ENCODE measurements at regions not wholly inside any gene's neighbourhood (a gene's known extent, or its start where the extent isn't known, plus 50 kb on each side); places are given as distances from the start of the nearest gene placed in this dataset.

- no peak overlapping the region for H3K4me3 ChIP-seq
- DNase-seq (no peak), ATAC-seq (peak in 2 of 8 donors; percentile 70 to 80)
- H3K27me3 ChIP-seq: no peaks in the 10 kb centered on the region
- H3K27ac ChIP-seq: no peak overlapping the region
- H3K4me1 ChIP-seq: peaks cover 0 to 6% (median 0%) of the 10 kb centered on the region in 9 donors
- no peak for TF ChIP-seq CTCF (IDR thresholded peaks at IDR 0.05)
- 36 to 44% methylated on average over 2 of the region's 2 CpGs for WGBS, 2 donors
- intact Hi-C loops (cut with DNase I): no loop called here
- no peaks in the 10 kb centered on the region for H3K36me3 ChIP-seq
- no peaks in the 10 kb centered on the region for H3K9me3 ChIP-seq
Observed at GRCh38 chr9:108546215-108546614, 309.6 kb downstream of the ACTL7B start.

GRCh38 chr9:108545436-108545835 is 310.4 kb downstream of the ACTL7B start:
- DNase-seq (no peak), ATAC-seq (no peak)
- Histone ChIP-seq H3K36me3 (no peaks in the 10 kb centered on the region), H3K27me3 (no peaks in the 10 kb centered on the region), H3K4me3 (no peak overlapping the region), H3K27ac (no peak overlapping the region), H3K4me1 (peaks cover 0 to 6% (median 0%) of the 10 kb centered on the region in 9 donors), H3K9me3 (no peaks in the 10 kb centered on the region)
- intact Hi-C loops (cut with DNase I): no loop called here
- no peak for TF ChIP-seq CTCF (IDR thresholded peaks at IDR 0.05)
- WGBS, 2 donors: 91 to 94% methylated on average over 4 of the region's 4 CpGs

DNA sequence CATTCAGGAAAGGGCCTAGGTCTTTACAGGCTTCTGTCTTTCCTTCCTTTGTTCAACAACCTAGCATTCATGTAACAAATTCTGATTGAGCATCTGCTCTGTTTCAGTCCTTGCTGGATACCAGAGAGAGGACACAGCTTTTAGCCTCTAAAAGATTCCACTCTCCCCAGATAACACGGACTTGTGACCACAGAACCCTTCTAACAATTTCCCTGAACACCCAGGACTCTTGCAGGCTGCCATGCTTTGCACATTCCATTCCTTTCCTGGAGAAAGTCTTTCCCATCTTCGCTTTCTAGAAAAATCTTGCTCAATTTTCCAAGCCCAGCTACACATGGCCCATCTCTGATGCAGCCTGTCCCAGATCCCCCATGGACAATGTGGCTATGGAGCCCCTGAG is 310.9 kb downstream of the ACTL7B start:
- TF ChIP-seq CTCF (IDR thresholded peaks at IDR 0.05): no peak
- intact Hi-C loops (cut with DNase I): no loop called here
- H3K36me3 ChIP-seq: no peaks in the 10 kb centered on the region
- DNase-seq: no peak
- 87% methylated on average over 2 of the region's 2 CpGs for whole genome bisulfite sequencing, 2 donors
- no peak for ATAC-seq
- peaks cover 0 to 4% (median 0%) of the 10 kb centered on the region in 9 donors for H3K4me1 ChIP-seq
- H3K9me3 ChIP-seq: no peaks in the 10 kb centered on the region
- H3K27me3 ChIP-seq: no peaks in the 10 kb centered on the region
- no peak overlapping the region for H3K4me3 ChIP-seq
- H3K27ac ChIP-seq: no peak overlapping the region

DNA sequence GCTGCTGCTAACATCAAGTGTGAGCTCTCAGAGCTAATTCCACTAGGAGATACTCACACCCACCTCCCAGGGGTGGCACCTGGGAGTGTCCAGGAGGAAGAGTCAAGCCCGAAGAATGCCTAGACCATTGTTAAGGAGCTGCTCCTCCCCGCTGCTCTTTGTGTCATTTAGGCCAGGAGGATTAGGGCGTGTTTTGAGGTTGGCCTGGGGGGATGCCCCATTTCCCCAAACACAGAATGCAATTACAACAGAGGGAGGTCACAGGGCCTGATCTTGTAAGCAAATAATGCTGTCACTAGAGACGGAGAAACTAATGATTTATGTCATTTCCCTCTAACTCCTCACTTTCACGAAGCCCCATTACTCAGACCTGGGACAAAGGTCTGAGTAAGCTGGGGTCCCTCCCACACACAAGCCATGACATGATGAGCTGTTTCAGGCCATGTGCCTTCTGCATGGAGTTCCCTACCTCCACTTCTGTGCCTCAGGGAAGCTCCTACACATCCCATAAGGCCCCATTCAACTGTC is 312.5 kb downstream of the ACTL7B start:
- intact Hi-C loops (cut with DNase I): no loop called here
- no peaks in the 10 kb centered on the region for H3K36me3 ChIP-seq
- TF ChIP-seq CTCF (IDR thresholded peaks at IDR 0.05): no peak
- no peak overlapping the region for H3K4me3 ChIP-seq
- no peaks in the 10 kb centered on the region for H3K4me1 ChIP-seq
- H3K9me3 ChIP-seq: no peaks in the 10 kb centered on the region
- ATAC-seq (no peak), DNase-seq (no peak)
- no peak overlapping the region for H3K27ac ChIP-seq
- 80 to 82% methylated on average over 5 of the region's 5 CpGs for WGBS, 2 donors
- H3K27me3 ChIP-seq: no peaks in the 10 kb centered on the region

Data from heart right ventricle (tissue), 16 donors.